Right renal pelvis (tissue), 4 donors: ENCODE measurements at regions not wholly inside any gene's neighbourhood (a gene's known extent, or its start where the extent isn't known, plus 50 kb on each side); places are given as distances from the start of the nearest gene placed in this dataset.
A peak's percentile ranks its signal among the peaks of the same experiment; 100 is the strongest.
"Not testable (repeated sequence)": the region's sequence is repeated elsewhere in the genome, so short reads cannot be mapped to it uniquely, and the experiment has no call there.

Source experiments
- DNase-seq, 4 donors: peaks; one replicate each; pipeline ENCODE4 v3.0.0-alpha.2; 2013; ENCODE audit warnings: low read depth in 4 of 4, low spot score in 3 of 4, missing footprints in 1 of 4

- no peak for DNase-seq
These were observed 826.5 kb downstream of the KCNA4 start for GRCh38 chr11:29190313-29190712.

- peak in 1 of 4 donors; percentile 7 for DNase-seq
These were observed 829.6 kb downstream of the KCNA4 start for GRCh38 chr11:29187215-29187614.

DNA sequence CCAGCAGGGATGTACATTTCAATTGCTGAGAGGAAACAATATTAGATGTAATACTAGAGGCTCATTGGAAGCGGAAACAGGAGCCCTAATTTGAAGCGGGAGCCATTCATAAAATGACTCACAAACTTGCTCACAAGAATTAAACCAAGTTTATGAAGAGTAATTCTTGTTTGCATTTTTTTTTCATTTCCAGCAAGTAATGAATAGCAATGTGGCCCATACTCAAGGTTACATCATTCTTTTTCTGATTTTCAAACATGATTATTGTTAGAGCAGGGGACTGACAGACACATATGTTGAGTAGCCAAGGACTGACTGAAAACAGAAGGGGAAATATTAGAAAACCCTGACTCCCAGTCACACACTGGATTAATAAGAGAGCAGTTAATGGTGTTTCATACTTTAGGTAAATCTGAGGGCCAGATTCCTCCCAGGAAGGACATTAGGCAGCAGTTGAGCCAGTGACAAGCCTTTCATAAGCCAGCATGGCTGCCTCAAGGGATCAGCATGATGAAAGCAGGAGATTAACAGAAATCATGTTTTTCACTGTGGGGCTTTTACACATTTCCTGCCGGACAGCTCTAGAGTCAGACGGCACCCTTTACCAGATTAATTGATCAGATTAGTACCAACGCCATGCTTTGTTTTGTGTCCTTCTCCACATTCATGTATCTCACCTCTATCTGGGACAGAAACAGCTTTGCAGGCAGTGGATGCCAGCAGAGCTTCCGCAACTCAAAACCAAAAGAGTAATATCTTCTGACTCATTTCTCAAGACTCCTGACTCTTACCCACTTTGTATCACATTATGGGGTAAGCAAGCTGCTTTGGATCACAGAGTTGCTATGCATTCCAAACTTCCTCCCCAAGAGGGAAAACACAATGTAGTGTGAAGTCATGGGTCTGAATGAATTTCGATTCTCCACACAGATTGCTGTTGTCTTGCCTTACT, 831.6 kb downstream of the KCNA4 start:
- DNase-seq, result no peak

- no peak for DNase-seq
These were observed 833.5 kb downstream of the KCNA4 start for GRCh38 chr11:29183301-29183700.

DNA sequence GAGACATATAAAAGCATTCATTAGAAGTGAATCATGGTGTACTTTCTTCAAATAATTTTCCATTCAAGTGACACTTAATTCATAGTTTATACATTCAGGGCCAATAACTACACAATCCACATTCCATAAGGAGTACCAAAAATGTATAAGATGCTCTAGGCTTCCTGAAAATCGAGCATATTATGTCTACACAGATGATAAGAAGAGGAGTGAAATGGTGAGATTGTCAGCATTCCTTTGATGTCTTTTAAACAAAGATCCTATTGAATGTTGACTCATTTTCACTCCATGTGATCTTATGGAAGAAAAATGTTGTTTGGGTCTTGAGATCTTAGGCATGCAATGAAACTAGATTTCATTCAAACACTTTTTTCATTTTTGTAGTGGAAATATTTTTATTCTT, 843.2 kb downstream of the KCNA4 start:
- DNase-seq, result no peak

DNA sequence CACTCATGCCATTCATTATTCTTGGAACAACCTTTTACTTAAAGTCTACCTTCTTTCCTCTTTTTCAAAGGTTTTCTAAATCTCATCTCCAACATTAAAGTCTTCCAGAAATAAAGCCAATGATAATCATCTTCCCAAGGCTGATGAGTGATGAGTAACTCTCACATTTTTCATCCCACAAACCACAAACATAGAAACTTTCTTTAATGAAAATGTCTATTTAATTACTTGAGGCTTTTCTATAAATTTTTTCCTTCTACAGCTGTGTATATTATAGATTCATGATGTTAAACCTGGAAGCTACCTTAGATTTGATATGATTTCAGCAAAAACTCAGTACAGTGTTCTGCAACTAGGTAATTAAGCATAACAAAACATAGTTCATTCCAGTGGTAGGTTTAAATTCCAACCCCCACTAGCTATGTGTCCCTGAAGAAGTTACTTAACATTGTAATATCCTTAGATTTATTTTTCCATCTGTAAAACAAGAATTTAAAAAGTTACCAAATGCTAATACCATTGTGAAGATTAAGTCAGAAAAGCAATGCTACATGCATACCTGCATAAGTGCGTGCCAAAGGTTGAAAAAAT, 845.4 kb downstream of the KCNA4 start:
- DNase-seq, result no peak

GRCh38 chr11:29166306-29166705, 850.5 kb downstream of the KCNA4 start:
- DNase-seq, result no peak

DNA sequence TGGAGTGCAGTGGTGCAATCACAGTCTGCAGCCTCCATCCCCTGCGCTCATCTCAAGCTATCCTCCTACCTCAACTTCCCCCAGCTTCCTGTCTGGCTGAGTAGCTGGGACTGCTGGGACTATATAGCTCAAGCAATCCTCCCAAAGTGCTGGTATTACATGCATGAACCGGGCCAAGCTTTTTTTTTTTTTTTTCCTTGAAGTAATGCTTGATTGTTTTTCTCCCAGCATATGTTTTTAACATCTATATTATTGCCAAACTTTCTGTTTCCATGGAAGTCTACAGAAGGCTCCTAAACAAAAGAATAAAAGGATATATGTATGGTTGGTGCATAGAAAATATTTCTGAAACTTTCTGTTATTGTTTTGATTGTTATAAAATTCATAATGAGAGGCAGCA, 853.6 kb downstream of the KCNA4 start:
- no peak for DNase-seq

DNA sequence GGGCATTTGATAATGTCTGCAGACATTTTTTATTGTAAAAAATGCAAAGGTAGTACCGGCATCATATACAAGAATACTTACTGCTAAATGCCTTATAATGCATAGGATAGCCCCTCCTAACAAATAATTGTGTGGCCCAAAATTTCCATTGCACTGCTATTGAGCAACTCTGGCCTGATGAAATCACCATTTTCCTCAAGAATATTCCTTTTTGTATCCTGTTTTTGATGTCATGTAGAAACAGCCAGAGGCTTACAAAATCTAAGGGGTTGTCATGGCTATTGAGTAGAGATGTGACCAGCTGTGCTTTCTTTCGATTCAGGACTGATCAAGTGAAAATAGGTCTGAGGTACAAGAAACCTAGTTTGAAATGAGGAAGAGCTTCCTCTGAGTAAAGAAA, 854.3 kb downstream of the KCNA4 start:
- DNase-seq, result no peak

- DNase-seq, result no peak
These were observed 855.6 kb downstream of the KCNA4 start for GRCh38 chr11:29161191-29161590.

GRCh38 chr11:29159552-29160465, 857.0 kb downstream of the KCNA4 start:
- DNase-seq, result peak; percentile 12 to 24 (median 18)

- no peak for DNase-seq
These were observed 863.8 kb downstream of the KCNA4 start for GRCh38 chr11:29153078-29153477.

DNA sequence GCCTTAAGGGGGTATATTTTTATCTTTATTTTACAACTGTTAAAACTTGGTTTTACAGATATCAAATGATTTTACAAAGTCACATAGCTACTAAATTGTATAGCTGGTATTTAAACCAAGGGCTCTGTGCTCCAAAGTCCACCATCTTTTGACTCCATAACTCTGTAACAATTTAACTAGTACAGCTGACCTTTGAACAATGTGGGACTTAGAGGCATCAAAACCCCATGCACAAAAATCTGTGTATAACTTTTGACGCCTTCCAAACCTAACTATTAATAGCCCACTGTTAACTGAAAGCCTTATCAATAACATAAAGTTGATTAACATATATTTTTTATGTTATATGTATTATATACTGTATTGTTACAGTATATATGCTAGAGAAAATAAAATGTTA, 874.3 kb downstream of the KCNA4 start:
- not testable (repeated sequence) for DNase-seq

- DNase-seq, result no peak
These were observed 881.3 kb downstream of the KCNA4 start for GRCh38 chr11:29135504-29135903.

DNA sequence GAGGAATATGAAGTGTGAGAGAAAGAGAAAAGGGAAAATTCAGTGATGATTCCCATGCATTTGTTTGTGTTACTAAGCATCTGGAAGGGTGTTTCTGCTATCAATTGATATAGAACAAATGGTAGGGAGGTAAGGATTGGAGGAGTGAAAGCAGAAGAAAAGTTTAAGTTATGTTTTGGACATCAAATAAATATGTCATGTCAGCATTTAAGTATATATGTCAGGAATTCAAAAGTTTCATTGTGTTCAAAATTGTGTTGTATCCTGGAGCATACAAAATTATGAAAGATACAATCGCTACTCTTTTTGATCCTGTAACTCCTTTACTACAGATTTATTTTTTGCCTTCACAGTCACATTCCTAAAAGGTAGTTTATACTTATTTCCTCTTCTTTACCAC, 885.8 kb downstream of the KCNA4 start:
- DNase-seq, result no peak

GRCh38 chr11:29129844-29130243, 887.0 kb downstream of the KCNA4 start:
- no peak for DNase-seq

DNA sequence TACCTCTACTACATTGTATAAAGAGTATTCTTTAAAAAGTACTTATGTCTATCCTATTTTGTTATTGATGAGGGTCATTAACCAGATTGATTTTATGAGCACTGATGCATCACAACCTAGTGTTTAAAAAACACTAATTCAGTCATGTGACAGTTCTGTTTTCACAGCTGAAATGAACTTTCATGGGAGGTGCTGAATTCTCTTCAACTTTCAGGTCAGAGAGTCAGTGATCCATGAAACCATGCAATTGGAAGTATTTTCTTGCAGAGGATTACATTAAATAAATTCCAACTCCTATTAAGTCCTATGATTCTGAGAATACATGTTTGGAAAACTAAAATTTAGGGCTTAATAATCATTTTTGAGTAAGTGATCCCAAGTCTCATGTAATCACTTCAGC, 889.4 kb downstream of the KCNA4 start:
- peak in 2 of 4 donors; percentile 12 to 24 for DNase-seq

GRCh38 chr11:29125606-29126005, 891.2 kb downstream of the KCNA4 start:
- no peak for DNase-seq

- DNase-seq, result no peak
These were observed 892.4 kb downstream of the KCNA4 start for GRCh38 chr11:29124470-29124869.

DNA sequence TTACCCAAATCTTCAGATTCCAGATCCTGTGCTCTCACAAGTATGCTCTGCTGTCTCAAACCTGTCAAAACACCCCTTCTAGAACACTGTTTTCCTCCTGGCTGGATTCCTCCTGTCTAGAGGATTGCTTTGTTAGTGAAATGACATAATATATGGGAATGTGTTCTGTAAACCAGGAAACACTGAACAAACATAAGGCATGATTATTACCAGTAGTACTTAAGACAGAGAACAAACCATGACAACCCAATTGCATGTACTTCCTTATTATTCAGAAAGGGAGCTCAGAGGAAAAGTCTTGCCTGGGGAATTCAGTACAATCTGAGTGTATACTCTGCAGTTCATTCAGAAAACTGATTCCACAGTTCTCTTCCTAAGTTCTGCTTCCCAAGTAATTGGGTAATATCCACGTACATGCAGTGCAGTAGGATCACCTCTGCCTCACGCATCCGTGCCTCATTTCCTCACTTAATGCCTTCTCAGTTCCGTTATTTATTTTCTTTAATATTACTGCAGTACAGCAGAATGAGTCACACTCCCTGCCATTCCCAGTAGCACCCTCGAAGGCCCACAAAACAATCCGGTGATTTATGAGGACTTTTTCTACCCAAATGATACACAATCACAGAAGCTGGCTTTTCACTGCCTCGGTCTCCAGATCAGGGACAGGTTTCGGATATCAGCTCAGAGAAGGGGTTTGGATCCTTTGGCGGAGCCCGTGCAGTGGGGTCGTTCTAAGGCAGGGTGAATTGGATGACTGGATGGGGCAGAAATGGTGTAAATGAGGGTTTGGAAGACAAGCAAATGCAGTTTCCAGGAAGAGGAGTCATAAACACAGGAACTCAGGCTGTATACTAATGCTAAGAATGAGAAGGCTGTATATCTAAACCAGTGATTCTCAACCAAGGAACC, 896.9 kb downstream of the KCNA4 start:
- no peak for DNase-seq
